ENCODE measurements at regions not wholly inside any gene's neighbourhood (a gene's known extent, or its start where the extent isn't known, plus 50 kb on each side); places are given as distances from the start of the nearest gene placed in this dataset.
"Not testable (repeated sequence)": the region's sequence is repeated elsewhere in the genome, so short reads cannot be mapped to it uniquely, and the experiment has no call there.

DNA sequence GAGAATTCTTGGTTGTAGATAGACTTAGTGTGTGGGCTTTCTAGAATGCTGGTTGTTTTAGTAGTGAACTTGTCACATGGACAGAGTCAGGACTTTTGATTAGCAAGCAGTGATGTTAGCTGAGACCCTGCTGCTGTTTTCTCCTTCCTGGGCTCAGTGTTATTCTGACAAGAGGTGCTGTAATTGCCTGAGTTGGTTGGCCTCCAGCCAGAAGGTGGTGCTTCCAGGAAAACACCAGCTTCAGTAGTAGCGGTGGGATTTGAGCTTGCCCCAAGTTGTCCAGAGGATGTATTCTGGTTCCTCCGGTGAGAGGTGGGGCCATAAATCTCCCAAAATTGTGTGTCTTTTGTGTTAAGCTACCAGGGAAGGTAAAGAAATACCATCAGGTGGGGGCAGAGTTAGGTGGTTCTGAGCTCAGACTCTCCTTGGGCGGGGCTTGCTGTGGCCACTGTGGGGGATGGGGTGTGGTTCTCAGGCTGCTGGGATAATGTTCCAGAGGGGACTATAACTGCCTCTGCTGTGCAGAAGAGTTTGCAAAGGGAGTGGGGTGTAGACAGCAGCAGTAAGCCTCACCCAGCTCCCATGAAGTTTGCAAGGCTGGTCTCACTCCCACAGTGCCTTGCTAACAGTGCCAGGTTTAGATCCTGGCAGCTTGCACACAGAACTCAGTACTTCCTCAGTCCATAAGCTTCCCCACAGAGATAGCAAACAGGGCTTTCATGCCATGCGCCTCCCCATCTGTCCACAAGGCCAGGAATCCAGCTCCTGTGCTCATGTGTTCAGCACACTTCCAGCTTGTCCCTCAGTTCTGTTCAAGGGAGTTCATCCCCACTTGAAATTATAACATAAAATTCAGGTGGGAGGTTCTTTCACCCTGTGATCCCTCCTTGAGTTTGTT, 278.4 kb upstream of the PTCHD4 start:
- no peak for DNase-seq (ENCODE audit: low read depth)

DNA sequence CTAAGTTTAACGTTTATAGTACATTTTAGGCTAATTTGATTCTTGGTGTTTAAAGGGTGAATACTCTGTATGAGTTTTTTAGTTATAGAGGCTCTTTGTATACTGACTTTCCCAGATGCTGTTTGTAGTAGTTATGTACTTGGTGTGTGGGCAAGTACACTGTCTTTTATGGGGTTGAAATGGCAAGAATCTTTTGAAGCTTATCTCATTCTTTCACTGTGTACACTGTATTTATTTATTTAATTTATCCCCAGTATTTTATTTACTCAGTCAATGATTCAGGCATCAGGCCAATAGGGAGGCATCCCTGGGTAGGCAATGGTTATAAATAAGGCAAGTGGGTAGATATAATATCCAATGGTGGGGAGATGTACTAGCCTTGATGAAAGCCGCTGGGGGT, 277.0 kb upstream of the PTCHD4 start:
- no peak for DNase-seq (ENCODE audit: low read depth)

DNA sequence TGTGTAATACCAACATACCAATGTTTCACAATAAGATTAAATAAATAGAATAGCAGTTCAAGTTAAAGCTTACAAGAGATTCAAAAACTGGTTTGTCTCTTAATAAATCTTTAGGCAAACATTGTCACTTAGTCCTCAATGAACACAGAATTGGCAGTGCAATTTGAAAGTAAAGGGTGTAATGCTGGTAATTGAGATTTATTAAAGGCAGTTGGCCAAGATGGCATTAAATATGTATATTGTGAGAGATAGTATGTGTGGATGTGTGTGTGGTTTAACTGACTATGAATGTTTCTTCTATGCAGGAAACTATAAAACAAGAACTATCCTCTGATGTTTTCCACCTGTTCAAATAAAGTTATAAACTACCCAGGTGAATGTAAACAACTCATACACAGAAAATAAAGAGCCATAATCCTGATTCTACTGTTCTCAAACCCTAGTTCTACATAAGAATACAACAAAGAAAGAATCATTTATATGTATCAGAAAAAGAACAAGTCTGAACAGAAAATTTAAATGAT, 267.9 kb upstream of the PTCHD4 start:
- DNase-seq (ENCODE audit: low read depth) = no peak

DNA sequence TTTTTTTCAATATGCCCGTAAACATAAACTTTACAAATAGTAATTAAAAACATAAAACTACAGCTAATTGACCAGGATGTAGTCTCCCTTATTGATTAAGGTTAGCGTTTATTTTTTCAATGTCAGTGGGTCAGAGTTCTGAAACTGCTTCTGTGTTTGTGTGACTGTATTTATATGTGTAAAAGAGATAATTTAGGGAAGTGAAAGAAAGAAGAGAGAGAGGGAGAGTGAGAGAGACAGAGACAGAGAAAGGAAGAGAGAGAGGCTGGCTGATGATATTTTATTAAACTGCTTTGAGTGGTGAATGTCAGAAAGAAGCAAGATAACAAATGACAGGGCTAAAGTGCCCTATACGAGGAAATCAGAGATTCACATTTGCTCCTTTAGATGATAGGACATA, 266.1 kb upstream of the PTCHD4 start:
- DNase-seq (ENCODE audit: low read depth) = no peak

DNA sequence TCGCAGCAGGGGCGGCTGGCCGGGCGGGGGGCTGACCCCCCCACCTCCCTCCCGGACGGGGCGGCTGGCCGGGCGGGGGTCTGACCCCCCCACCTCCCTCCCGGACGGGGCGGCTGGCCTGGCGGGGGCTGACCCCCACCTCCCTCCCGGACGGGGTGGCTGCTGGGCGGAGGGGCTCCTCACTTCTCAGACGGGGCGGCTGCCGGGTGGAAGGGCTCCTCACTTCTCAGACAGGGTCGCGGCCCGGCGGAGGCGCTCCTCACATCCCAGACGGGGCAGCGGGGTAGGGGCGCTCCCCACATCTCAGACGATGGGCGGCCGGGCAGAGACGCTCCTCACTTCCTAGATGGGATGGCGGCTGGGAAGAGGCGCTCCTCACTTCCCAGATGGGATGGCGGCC, 260.2 kb upstream of the PTCHD4 start:
- DNase-seq (ENCODE audit: low read depth) = not testable (repeated sequence)

DNA sequence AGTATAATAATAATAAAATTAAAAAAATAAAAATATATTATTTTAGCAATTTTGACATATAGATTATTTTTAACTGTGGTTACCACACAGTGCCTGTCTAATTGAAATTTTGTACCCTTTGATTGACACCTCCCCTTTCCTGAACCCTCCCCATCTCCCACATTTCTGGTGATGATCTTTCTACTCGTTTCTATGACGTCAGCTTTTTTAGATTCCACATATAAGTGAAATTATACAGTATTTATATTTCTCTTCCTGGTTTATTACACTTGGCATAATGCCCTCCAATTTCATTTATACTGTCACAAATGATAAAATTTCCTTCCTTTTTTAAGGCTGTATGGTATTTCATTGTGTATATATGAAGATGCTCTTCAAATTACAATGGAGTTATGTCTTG, 258.1 kb upstream of the PTCHD4 start:
- no peak for DNase-seq (ENCODE audit: low read depth)

DNA sequence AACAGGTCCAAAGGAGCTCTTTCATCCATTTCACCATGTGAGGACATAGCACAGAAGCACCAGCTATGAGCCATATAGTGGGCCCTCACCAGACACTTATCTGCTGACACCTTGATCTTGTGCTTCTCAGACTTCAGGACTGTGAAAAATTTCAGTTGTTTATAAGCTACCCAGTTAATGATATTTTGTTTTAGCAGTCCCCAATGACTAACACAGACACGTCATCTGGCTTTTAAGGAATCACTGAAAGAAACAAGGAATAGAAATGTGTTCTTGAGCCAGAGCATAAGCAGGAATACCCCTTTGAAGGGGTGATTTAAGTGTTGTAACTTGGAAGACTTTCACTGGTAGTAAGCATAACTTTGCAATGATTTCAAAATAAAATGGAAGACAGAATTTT, 214.7 kb upstream of the PTCHD4 start:
- DNase-seq (ENCODE audit: low read depth) = no peak

DNA sequence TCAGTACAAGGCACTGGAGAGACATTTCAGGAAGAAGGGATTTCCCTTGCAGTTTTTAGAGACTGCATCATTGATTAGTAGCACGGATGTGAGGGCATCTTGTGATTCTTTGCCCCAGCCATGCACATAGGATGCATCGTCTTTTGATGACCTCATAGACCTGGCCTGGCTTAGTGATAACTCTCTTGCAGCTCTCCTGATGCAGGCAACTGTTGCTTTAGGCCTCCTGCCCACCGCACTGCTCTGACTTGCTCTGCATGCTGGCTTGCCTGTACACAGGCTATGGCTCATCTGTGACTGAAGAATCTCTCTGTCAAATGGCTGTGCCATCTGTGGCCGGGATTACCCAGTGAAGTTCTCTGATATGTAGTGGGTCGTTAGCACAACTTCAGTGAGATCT, 207.7 kb upstream of the PTCHD4 start:
- DNase-seq (ENCODE audit: low read depth) = no peak

DNA sequence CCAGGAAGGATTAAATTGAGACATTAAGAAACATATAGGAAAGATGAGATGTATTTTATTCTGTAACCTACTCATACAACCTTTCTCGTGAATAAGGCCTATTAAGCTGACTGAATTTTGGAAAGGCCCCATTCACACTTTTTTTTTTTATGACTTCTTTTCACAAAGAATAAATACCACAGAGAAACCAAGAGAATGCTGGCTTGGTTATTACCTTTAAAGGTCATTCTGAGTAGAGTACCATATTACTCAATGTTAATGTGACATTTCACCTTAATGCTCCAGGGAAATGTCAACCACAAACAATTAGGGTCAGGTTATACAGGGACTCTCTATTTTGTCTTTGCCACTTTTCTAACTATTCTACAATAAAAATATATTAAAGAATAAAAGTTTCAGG, 204.9 kb upstream of the PTCHD4 start:
- DNase-seq (ENCODE audit: low read depth) = no peak

DNA sequence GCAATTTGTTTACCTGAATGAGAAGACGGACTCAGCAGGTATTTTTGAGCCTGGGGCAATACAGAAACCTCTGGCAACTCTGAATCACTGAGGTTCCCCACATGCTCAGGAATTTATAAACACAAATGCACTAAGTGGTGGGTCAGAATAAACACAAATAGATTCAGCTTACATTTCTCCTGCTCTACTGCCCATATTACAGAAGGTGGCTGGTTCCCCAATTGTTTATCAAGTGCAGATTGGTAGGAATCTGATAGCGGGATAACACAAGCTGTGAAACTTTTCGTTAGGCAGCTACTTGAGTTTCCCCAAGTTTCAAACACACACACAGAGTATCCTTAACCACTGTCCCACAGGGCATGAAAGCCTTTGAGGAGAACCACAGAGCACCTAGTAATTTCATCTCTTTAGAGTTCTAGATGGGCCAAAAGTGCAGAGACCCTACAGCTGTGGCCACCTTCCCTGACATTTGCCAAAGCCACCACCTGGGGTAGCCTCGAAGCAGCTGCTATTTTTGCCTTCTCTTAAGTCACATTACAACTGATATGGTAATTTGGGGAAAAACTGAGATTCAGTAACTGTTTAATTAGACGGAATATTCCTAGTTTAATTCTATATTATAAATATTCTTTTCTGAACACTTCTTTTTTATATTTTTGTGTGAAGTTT, 204.2 kb upstream of the PTCHD4 start:
- no peak for DNase-seq (ENCODE audit: low read depth)

DNA sequence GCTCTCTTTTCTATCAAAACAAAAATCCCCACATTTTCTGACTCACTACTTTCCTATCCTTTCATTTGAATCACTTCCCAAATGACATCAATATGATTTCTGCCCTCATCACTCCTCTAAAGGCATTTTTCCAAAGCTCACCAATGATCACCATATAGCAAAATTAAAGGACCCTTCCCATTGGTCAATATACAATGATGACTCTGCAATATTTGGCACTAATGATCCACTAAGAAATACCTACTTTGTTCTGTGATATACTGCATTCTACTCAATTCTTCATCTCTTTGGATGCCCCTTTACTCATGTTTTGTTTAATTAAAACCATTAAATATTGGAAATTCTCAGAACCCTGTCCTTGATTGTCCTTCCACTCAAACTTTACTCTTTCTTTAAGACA, 200.3 kb upstream of the PTCHD4 start:
- no peak for DNase-seq (ENCODE audit: low read depth)

DNA sequence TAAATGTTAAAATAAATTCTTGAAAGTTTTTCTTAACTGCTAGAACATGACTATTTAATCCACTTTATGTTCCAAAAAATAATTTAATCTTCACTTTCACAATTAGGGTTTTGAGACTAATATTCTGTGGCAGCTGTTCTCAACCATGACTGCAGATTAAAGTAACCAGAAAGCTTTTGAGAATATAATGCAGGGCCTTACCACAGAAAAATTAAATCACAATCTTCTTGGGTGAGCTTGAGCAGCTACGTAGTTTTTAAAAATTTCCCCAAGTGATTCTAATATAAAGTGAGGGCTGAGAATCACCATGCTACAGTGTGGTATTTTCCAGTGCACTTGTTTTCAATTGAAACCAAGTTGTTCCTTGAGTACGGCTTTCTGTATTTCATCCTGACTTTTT, 196.6 kb upstream of the PTCHD4 start:
- DNase-seq (ENCODE audit: low read depth) = no peak

DNA sequence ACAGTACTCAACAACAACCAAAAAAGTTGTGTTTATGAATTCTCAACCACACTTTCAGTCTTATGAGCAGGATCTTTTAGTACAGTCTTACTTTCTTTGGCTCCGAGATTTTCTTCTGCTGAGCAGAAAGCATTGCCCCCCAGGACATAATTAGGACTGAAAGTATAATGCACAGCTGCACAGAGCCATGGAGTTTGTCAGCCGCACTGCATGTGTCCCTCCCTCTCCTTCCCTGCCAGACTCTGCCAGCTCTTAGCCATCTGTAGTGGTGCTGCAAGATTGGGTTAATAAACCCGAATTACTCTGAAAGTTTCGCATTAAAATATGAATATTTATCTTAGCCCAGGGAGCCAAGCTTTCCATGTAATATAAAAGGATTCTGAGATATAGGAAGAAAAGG, 179.6 kb upstream of the PTCHD4 start:
- DNase-seq (ENCODE audit: low read depth) = no peak

DNA sequence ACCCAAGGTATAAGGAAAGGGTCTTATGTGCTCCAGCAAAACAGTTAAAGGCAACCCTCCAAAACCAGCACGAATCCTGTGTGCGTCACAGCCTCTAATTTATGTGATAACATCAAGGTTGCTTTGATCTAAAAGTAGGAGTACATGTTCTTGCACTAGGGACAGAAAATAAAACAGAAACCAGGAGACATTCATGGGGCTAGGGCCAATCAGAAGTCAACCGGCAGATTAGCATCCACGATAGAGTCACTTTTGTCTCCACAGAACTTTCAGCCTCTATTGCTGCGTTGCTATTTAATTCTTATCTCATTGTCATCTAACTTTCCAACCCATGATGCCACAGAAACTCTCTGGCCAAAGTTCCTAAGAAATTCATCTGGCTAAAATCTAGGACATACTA, 178.8 kb upstream of the PTCHD4 start:
- DNase-seq (ENCODE audit: low read depth) = no peak

DNA sequence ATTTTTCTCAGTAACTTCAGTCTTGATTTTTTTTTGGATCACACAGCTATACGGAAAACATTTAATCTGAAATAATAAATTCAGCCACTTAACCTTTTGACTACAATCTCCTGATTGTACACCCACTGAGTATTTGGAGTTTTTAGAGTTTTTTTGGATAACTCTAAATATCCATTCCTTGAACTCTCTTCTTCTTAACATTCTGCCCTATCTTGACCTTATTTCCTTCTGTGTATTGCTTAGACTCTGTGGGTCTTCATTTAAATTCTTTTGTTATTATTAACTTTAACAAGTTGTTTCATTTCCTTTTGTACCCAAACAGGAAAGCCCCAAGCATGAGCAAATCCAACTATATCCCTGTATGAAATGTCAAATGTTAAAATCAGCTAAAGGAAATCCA, 170.2 kb upstream of the PTCHD4 start:
- DNase-seq (ENCODE audit: low read depth) = no peak

DNA sequence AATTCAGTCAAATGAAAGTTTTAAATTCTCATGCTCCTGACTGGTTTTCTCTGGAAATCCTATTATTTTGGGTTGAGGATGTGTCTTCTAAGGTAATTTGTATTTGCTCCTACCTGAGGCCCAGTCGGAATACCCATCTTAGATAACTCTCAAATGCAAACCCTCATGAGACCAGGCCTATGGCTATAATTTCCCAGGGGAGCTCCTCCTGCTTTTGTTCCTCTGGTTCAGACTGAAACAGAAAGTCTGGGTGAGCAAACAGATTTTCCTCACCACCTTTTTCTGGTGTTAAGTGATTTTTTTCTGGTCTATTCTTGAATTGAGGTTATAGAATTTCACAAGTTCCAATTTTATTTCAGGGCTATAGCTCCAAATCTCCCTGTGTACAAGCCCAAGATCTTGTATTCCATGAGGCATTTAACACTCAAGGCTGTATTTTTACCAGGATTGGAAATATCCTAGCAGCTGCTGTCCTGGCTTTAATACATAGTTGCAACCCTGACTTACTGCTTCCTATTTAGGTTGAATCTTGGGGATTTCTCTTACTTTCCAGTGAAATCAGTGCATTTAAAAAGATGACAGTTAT, 169.1 kb upstream of the PTCHD4 start:
- DNase-seq (ENCODE audit: low read depth) = no peak

DNA sequence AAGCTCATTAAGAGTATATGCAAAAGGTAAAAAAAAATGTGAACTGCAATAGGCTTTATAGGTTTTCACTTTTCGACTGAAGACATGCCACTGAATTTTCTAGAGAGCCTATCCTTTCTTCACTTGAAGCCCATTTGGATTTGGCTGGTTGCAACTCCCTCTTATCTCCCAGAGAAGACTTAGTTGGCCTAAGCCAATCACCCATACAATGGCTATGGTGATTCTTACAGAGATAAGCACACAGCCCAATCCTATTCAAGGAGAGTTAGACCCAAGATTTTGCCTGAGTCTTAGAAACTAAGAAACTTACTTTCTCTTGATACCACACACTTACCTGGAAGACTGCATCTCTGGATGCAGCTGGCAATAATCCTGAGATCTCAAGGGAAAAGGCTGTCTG, 167.3 kb upstream of the PTCHD4 start:
- DNase-seq (ENCODE audit: low read depth) = no peak

DNA sequence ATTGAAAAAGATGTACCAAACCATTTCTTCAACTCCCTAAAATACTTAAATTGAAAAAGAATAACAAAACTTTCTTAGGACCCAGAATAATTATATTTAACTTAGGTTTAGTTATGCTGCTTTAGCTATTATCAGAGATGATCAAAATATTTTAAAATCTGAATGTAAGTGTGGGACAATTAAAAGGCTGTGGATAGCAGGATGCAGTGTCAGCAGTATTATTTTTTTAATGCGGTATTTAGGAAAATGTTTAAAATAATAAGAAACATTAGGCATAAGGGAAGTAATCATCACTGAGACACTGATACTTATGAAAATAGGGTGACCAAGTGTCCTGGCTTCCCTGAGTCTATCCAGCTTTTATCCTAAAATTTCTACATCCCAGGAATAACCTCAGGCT, 161.5 kb upstream of the PTCHD4 start:
- no peak for DNase-seq (ENCODE audit: low read depth)

DNA sequence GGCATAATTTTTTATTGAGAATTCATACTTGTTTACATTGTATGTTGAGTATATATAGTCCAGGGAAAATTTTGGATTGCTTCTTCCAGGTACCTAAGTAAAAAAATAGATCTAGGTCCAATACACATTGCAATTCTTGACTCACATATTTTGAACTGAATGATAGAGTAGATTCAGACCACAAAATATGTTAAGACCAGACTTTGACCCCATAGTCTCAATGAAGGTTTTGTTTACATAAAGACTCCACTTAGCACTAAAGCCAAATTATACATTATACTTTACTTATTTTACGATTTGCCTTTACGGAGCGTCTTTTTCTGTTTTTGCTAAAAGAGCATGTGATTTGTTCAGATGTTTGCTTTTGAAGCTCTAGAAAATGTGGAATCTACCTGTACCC, 144.1 kb upstream of the PTCHD4 start:
- DNase-seq (ENCODE audit: low read depth) = no peak

DNA sequence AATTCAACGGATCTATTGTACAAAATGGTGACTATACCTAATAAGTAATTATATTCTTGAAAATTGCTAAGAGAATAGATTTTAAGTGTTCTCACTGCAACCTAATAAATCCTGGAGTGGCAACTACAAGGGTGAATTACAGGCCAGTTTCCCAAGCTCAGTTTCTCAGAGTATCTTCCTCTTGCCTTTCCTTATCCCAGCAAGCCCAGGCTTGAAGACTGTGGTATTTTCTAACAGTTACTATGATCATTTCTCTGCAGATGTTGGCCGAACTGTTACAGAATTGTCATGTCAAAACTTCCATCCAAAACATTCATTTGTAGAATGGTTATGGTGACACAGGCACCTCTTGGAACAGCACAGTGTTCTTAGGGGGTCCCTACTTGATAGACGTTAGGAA, 138.1 kb upstream of the PTCHD4 start:
- DNase-seq (ENCODE audit: low read depth) = no peak

DNA sequence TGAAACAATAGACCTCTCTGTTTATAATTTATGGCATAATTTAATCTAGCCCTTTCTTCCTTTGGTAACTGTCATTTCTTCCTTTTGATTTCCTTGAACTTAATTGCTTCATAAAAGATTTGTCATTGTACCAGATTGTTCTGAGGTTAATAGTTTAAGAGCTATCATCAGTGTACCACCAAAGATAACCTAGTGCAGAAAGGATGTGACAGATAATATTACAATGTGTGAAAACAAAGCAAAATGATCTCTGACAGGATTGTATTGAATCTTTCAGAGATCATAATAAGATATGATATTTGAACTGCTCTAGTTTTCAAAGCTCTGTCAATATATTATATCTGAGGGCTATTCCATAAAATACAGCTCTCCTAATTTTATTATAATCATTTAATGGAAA, 132.1 kb upstream of the PTCHD4 start:
- no peak for DNase-seq (ENCODE audit: low read depth)

DNA sequence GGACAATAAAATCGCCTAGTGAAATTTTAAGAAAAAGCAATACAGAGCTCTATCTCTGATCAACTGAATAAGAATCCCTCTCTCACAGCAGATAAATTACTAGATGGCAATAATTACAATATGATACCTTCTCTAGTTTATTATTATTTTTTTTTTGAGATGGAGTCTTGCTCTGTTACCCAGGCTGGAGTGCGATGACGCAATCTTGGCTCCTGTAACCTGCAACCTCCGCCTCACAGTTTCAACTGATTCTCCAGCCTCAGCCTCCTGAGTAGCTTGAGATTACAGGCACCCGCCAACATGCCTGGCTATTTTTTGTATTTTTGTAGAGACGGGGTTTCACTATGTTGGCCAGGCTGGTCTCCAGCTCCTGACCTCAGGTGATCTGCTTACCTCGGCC, 129.3 kb upstream of the PTCHD4 start:
- no peak for DNase-seq (ENCODE audit: low read depth)

DNA sequence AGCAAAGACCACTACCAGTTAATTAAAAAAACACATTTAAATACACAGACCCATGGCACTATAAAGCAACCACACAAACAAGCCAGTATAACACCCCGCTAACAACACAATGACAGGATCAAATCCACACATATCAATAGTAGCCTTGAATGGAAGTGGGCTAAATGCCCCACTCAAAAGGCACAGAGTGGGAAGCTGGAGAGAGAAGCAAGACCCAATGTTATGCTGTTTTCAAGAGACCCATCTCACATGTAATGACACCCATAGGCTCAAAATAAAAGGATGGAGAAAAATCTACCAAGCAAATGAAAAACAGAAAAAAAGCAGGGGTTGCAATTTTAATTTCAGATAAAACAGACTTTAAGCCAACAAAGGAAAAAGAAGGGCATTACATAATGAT, 125.4 kb upstream of the PTCHD4 start:
- no peak for DNase-seq (ENCODE audit: low read depth)

Measured in GM04503 (cell line).